H1 (cell line): ENCODE measurements at regions not wholly inside any gene's neighbourhood (a gene's known extent, or its start where the extent isn't known, plus 50 kb on each side); places are given as distances from the start of the nearest gene placed in this dataset.

Experiments
- CTCF ChIA-PET: fragments of 300-600 bp; sonication (Branson Sonifier 250); formaldehyde crosslinking; loops from one replicate; lab custom pipeline; 2021; ENCODE audit not compliant: partially characterized antibody; lab: Charles Lee
- POLR2A ChIA-PET: fragments of 300-600 bp; sonication (Branson Sonifier 250); formaldehyde crosslinking; loops from one replicate; lab custom pipeline; 2021; ENCODE audit warnings: inconsistent platforms; ENCODE audit not compliant: partially characterized antibody; lab: Charles Lee
- DNase-seq, 2 experiments: peaks; one replicate each; pipeline versions ENCODE4 v3.0.0 to v3.0.0-alpha.2; 2010 to 2022; ENCODE audit warnings: low spot score in 2 of 2, low read depth in 1 of 2, mixed read lengths in 1 of 2
- FAIRE-seq: peaks from 2 replicates; lab custom pipeline; 2011; peaks lifted over from hg19 to GRCh38; lab: Jason Lieb, UNC
- H2AFZ ChIP-seq: 2 replicates; pipeline ENCODE4 v1.8.1; 2012; ENCODE audit warnings: low read length, inconsistent platforms
- H2AK5ac ChIP-seq: 2 replicates; pipeline ENCODE4 v1.6.1; 2013; ENCODE audit warnings: low read depth, low read length
- H2BK120ac ChIP-seq: replicated peaks from 2 replicates; pipeline ENCODE3; 2013; ENCODE audit warnings: low read depth, low read length, inconsistent platforms
- H2BK12ac ChIP-seq: 2 replicates; pipeline ENCODE4 v1.6.1; 2013; ENCODE audit warnings: low read depth, low read length
- H2BK15ac ChIP-seq: 2 replicates; pipeline ENCODE4 v1.6.1; 2013; ENCODE audit warnings: low read length
- H2BK20ac ChIP-seq: 2 replicates; pipeline ENCODE4 v1.6.1; 2013; ENCODE audit warnings: low read length
- H2BK5ac ChIP-seq: 2 replicates; pipeline ENCODE4 v1.6.1; 2013; ENCODE audit warnings: low read depth, low read length
- H3K14ac ChIP-seq: 2 replicates; pipeline ENCODE4 v1.6.1; 2013; ENCODE audit warnings: inconsistent platforms; ENCODE audit not compliant: insufficient read length
- H3K18ac ChIP-seq: 2 replicates; pipeline ENCODE4 v1.6.1; 2013; ENCODE audit warnings: low read length; ENCODE audit errors: extremely low read depth
- H3K23ac ChIP-seq: 2 replicates; pipeline ENCODE4 v1.6.1; 2013; ENCODE audit warnings: inconsistent platforms; ENCODE audit not compliant: insufficient read length
- H3K23me2 ChIP-seq: 2 replicates; pipeline ENCODE4 v1.6.1; 2013; ENCODE audit warnings: low read depth, low read length
- H3K27ac ChIP-seq: 2 replicates; pipeline ENCODE4 v1.6.1; 2011; ENCODE audit warnings: low read depth, low read length, inconsistent platforms
- H3K27me3 ChIP-seq, 4 experiments: replicated peaks in 1 of 4; 1 replicate in 1 of 4; 2 replicates in 3 of 4; pipeline versions ENCODE4 v1.6.1 to v1.8.1; 2011 to 2013; ENCODE audit warnings: low read length in 3 of 4, mild to moderate bottlenecking in 3 of 4, inconsistent platforms in 2 of 4, mixed read lengths in 2 of 4, moderate library complexity in 1 of 4; ENCODE audit not compliant: control insufficient read depth in 3 of 4, insufficient read depth in 3 of 4; ENCODE audit errors: extremely low read depth in 1 of 4
- H3K36me3 ChIP-seq, 4 experiments: 2 replicates each; pipeline versions ENCODE4 v1.6.1 to v1.8.1; 2011 to 2013; ENCODE audit warnings: mild to moderate bottlenecking in 4 of 4, low read length in 3 of 4, moderate library complexity in 2 of 4, control low read depth in 1 of 4, inconsistent platforms in 1 of 4; ENCODE audit not compliant: insufficient read depth in 4 of 4, control insufficient read depth in 2 of 4
- H3K4ac ChIP-seq: replicated peaks from 2 replicates; pipeline ENCODE3; 2013; ENCODE audit warnings: low read length, low read depth, mixed read lengths, inconsistent platforms; ENCODE audit not compliant: insufficient read length
- H3K4me1 ChIP-seq, 4 experiments: replicated peaks in 1 of 4; 1 replicate in 1 of 4; 2 replicates in 3 of 4; pipeline versions ENCODE4 v1.6.1 to v1.8.1; 2011 to 2013; ENCODE audit warnings: low read length in 3 of 4, inconsistent platforms in 2 of 4, mixed read lengths in 1 of 4; ENCODE audit not compliant: insufficient read depth in 4 of 4, control insufficient read depth in 3 of 4
- H3K4me2 ChIP-seq, 2 experiments: 2 replicates each; pipeline versions ENCODE4 v1.6.1 to v1.8.1; 2011 to 2013; ENCODE audit warnings: low read depth in 2 of 2, low read length in 2 of 2, control low read depth in 1 of 2, inconsistent platforms in 1 of 2, mild to moderate bottlenecking in 1 of 2; ENCODE audit not compliant: insufficient read depth in 1 of 2
- H3K4me3 ChIP-seq, 4 experiments: fragments of 200-600, 300-600 bp in 1 of 4; sonication (generic), shearing (Covaris generic), sonication (Bioruptor Twin) in 1 of 4; 2 replicates each; pipeline versions ENCODE4 v1.5.1 to v1.8.1; 2011 to 2016; ENCODE audit warnings: low read length in 4 of 4, low read depth in 3 of 4, control low read depth in 2 of 4, inconsistent platforms in 2 of 4, mild to moderate bottlenecking in 2 of 4, mixed read lengths in 1 of 4, moderate library complexity in 1 of 4; ENCODE audit not compliant: insufficient read depth in 2 of 4; ENCODE audit errors: extremely low read depth in 1 of 4
- H3K56ac ChIP-seq: replicated peaks from 2 replicates; pipeline ENCODE3; 2013; ENCODE audit warnings: low read depth, mild to moderate bottlenecking, mixed read lengths, low read length, inconsistent platforms; ENCODE audit not compliant: insufficient read length
- H3K79me1 ChIP-seq: 2 replicates; pipeline ENCODE4 v1.6.1; 2013; ENCODE audit warnings: low read depth, low read length, control low read depth
- H3K79me2 ChIP-seq, 2 experiments: 2 replicates each; pipeline versions ENCODE4 v1.6.1 to v1.8.1; 2012 to 2013; ENCODE audit warnings: low read length in 2 of 2, mild to moderate bottlenecking in 2 of 2, inconsistent platforms in 1 of 2; ENCODE audit not compliant: insufficient read depth in 2 of 2, control insufficient read depth in 1 of 2
- H3K9ac ChIP-seq, 4 experiments: replicated peaks in 1 of 4; 1 replicate in 1 of 4; 2 replicates in 3 of 4; pipeline versions ENCODE4 v1.6.1 to v1.8.1; 2011 to 2013; ENCODE audit warnings: low read depth in 3 of 4, low read length in 3 of 4, control low read depth in 2 of 4, mild to moderate bottlenecking in 2 of 4, moderate library complexity in 2 of 4, inconsistent platforms in 1 of 4; ENCODE audit errors: extremely low read depth in 1 of 4
- H3K9me3 ChIP-seq, 2 experiments: 2 replicates each; pipeline versions ENCODE4 v1.6.1 to v1.8.1; 2012 to 2013; ENCODE audit warnings: mild to moderate bottlenecking in 2 of 2, moderate library complexity in 2 of 2, control low read depth in 1 of 2, inconsistent platforms in 1 of 2, low read depth in 1 of 2, low read length in 1 of 2, mixed read lengths in 1 of 2; ENCODE audit not compliant: insufficient read depth in 2 of 2
- H4K20me1 ChIP-seq, 2 experiments: replicated peaks in 1 of 2; 2 replicates each; pipeline versions ENCODE3 to v1.8.1; 2011 to 2013; ENCODE audit warnings: inconsistent platforms in 2 of 2, low read length in 2 of 2, mild to moderate bottlenecking in 1 of 2; ENCODE audit not compliant: insufficient read depth in 2 of 2, control insufficient read depth in 1 of 2
- H4K5ac ChIP-seq: 2 replicates; pipeline ENCODE4 v1.6.1; 2013; ENCODE audit warnings: low read length, low read depth, mixed read lengths, inconsistent platforms; ENCODE audit not compliant: insufficient read length
- H4K8ac ChIP-seq: 2 replicates; pipeline ENCODE4 v1.8.0; 2013; ENCODE audit warnings: mild to moderate bottlenecking, moderate library complexity, low read length, inconsistent platforms; ENCODE audit not compliant: insufficient read depth; ENCODE audit errors: extremely low read depth
- H4K91ac ChIP-seq: replicated peaks from 2 replicates; pipeline ENCODE3; 2013; ENCODE audit warnings: low read length, mixed read lengths, inconsistent platforms; ENCODE audit not compliant: insufficient read length
- EP300 ChIP-seq, 2 experiments: IDR thresholded peaks; 1 replicate in 1 of 2; 2 replicates in 1 of 2; pipeline ENCODE4 v1.6.1; 2011 to 2012; ENCODE audit warnings: low read depth in 2 of 2, low read length in 2 of 2, mild to moderate bottlenecking in 2 of 2, borderline replicate concordance in 1 of 2, inconsistent platforms in 1 of 2, moderate library complexity in 1 of 2
- GTF2F1 ChIP-seq: IDR thresholded peaks from 2 replicates; pipeline ENCODE4 v1.6.1; 2012; ENCODE audit warnings: low read depth, low read length, improper control_type of control experiment, borderline replicate concordance
- RFX5 ChIP-seq: IDR thresholded peaks from 2 replicates; pipeline ENCODE4 v1.6.1; 2011; ENCODE audit warnings: low read depth, low read length, improper control_type of control experiment, borderline replicate concordance
- ZNF274 ChIP-seq: IDR thresholded peaks from 2 replicates; pipeline ENCODE4 v1.7.0; 2012; ENCODE audit warnings: low read length, borderline replicate concordance; ENCODE audit errors: extremely low read depth
- WGBS, 2 experiments: shearing (Covaris generic) in 1 of 2; methylation state at CpG; one replicate each; pipeline versions ENCODE4 v1.1.6 to v1.1.7; 2013 to 2015; ENCODE audit warnings: low lambda C conversion rate in 2 of 2, mixed read lengths in 2 of 2, inconsistent platforms in 1 of 2, low coverage in 1 of 2, missing lambda C conversion rate in 1 of 2; ENCODE audit not compliant: insufficient replicate concordance in 2 of 2, insufficient coverage in 1 of 2, insufficient read length in 1 of 2; ENCODE audit errors: extremely low coverage in 1 of 2, missing lambda C conversion rate in 1 of 2; 5-methylcytosine and 5-hydroxymethylcytosine counted together

GRCh38 chr3:167067787-167068161 lies 312.3 kb downstream of the ZBBX start:
- no peak overlapping the region for H3K9ac ChIP-seq
- H3K14ac ChIP-seq, result no peak overlapping the region
- H2AK5ac ChIP-seq, result no peak overlapping the region
- no peak overlapping the region for H2BK15ac ChIP-seq
- no peaks in the 10 kb centered on the region for H3K23me2 ChIP-seq
- no peak overlapping the region for H3K23ac ChIP-seq
- H3K4me3 ChIP-seq, result no peak overlapping the region
- no peak for FAIRE-seq
- no peaks in the 10 kb centered on the region for H3K79me2 ChIP-seq
- no peak overlapping the region for H3K4me2 ChIP-seq
- no peaks in the 10 kb centered on the region for H4K20me1 ChIP-seq
- H3K56ac ChIP-seq, result no peak overlapping the region
- no peak overlapping the region for H2BK20ac ChIP-seq
- ChIA-PET CTCF (no interaction called here), POLR2A (interaction anchor here (1.0 kb wide), 1 partner anchor 11 kb away, joined by 3 read pairs; no protein-coding TSS in a partner anchor)
- no peak overlapping the region for H2AFZ ChIP-seq
- no peak overlapping the region for H2BK12ac ChIP-seq
- H3K27ac ChIP-seq, result no peak overlapping the region
- H4K91ac ChIP-seq, result no peak overlapping the region
- no peak overlapping the region for H2BK5ac ChIP-seq
- no peak overlapping the region for H4K5ac ChIP-seq
- no peaks in the 10 kb centered on the region for H3K79me1 ChIP-seq
- no peaks in the 10 kb centered on the region for H3K36me3 ChIP-seq
- no peaks in the 10 kb centered on the region for H3K9me3 ChIP-seq
- DNase-seq, result no peak
- H3K4me1 ChIP-seq, result no peaks in the 10 kb centered on the region
- 86% methylated on average over 3 of the region's 3 CpGs; no CpG with 5 or more reads in 1 of the 2 experiments for WGBS, 2 experiments
- H3K4ac ChIP-seq, result no peak overlapping the region
- no peaks in the 10 kb centered on the region for H3K27me3 ChIP-seq
- no peak overlapping the region for H2BK120ac ChIP-seq
- no peak overlapping the region for H4K8ac ChIP-seq
- no peak overlapping the region for H3K18ac ChIP-seq
- TF ChIP-seq EP300 (IDR thresholded peaks at IDR 0.05; ENCODE audit: borderline replicate concordance in 1 of 2, low read depth in 2 of 2, low read length in 2 of 2) (no peak), ZNF274 (no peak), RFX5 (no peak), GTF2F1 (no peak)
